K562 (cell line): ENCODE measurements at regions not wholly inside any gene's neighbourhood (a gene's known extent, or its start where the extent isn't known, plus 50 kb on each side); places are given as distances from the start of the nearest gene placed in this dataset.
"Not testable (repeated sequence)": the region's sequence is repeated elsewhere in the genome, so short reads cannot be mapped to it uniquely, and the experiment has no call there.

ENCODE experiments used
- ATAC-seq: fragments of 200-7000 bp; cut with Tn5 transposase; 3 replicates; pipeline ENCODE4 v1.9.1; 2020; ENCODE audit warnings: moderate library complexity
- BruUV-seq: library from RNA; stranded (reverse); fragments of 400-500 nt; replicated peaks from 2 replicates; lab custom pipeline; 2021; lab: Mats Ljungman, UMichigan
- CTCF ChIA-PET: fragments of 300-600 bp; formaldehyde crosslinking; extraction: SDS; loops from one replicate; lab custom pipeline; 2021; ENCODE audit warnings: low intra/inter-chr PET ratio; lab: Yijun Ruan, JAX
- POLR2A ChIA-PET: fragments of 300-600, 350-650 bp; sonication (Branson Sonifier 250); formaldehyde crosslinking; extraction: SDS; loops from one replicate; lab custom pipeline; 2021; ENCODE audit warnings: antibody characterized with exemption, inconsistent platforms; lab: Yijun Ruan, JAX
- DNase-seq, 4 experiments: peaks; one replicate each; pipeline versions ENCODE4 v3.0.0 to v3.0.0-alpha.2; 2011 to 2018; ENCODE audit warnings: low spot score in 3 of 4, mixed read lengths in 3 of 4; ENCODE audit errors: extremely low read depth in 1 of 4
- FAIRE-seq: peaks from 2 replicates; lab custom pipeline; 2011; peaks lifted over from hg19 to GRCh38; lab: Jason Lieb, UNC
- H2AFZ ChIP-seq: 2 replicates; pipeline ENCODE4 v1.6.0; 2011; ENCODE audit warnings: low read depth, low read length, control low read depth, inconsistent platforms
- H3K27ac ChIP-seq: fragments of 200-600 bp; 3 replicates; pipeline ENCODE4 v1.8.0; 2011; ENCODE audit warnings: low read depth, mild to moderate bottlenecking, control low read depth, inconsistent platforms, low read length, moderate library complexity, mixed read lengths; ENCODE audit errors: extremely low read depth
- H3K27me3 ChIP-seq, 2 experiments: fragments of 300-600 bp in 1 of 2; 2 replicates in 1 of 2; 3 replicates in 1 of 2; pipeline versions ENCODE4 v1.6.0 to v1.8.0; 2011; ENCODE audit warnings: inconsistent platforms in 2 of 2, low read length in 2 of 2, mild to moderate bottlenecking in 1 of 2, mixed read lengths in 1 of 2, moderate library complexity in 1 of 2; ENCODE audit not compliant: control insufficient read depth in 2 of 2, insufficient read depth in 2 of 2
- H3K36me3 ChIP-seq: fragments of 300-600 bp; 3 replicates; pipeline ENCODE4 v1.8.0; 2011; ENCODE audit warnings: mild to moderate bottlenecking, low read length, inconsistent platforms; ENCODE audit not compliant: control insufficient read depth, insufficient read depth
- H3K4me1 ChIP-seq, 2 experiments: fragments of 200-600 bp in 1 of 2; replicated peaks in 1 of 2; 2 replicates in 1 of 2; 3 replicates in 1 of 2; pipeline versions ENCODE4 v1.5.1 to v1.8.0; 2011; ENCODE audit warnings: inconsistent platforms in 2 of 2, low read length in 2 of 2, mild to moderate bottlenecking in 1 of 2, mixed read lengths in 1 of 2, moderate library complexity in 1 of 2; ENCODE audit not compliant: control insufficient read depth in 2 of 2, insufficient read depth in 2 of 2
- H3K4me2 ChIP-seq: 2 replicates; pipeline ENCODE4 v1.6.1; 2011; ENCODE audit warnings: low read length, control low read depth, inconsistent platforms, mixed read lengths; ENCODE audit not compliant: insufficient read depth
- H3K4me3 ChIP-seq: fragments of 200-600 bp; sonication (generic), shearing (Covaris generic); 2 replicates; pipeline ENCODE4 v1.5.1; 2016; ENCODE audit warnings: control low read depth, inconsistent platforms
- H3K79me2 ChIP-seq: fragments of 200-600 bp; 3 replicates; pipeline ENCODE4 v1.8.0; 2011; ENCODE audit warnings: low read length, inconsistent platforms; ENCODE audit not compliant: control insufficient read depth, insufficient read depth
- H3K9ac ChIP-seq, 2 experiments: 2 replicates each; pipeline versions ENCODE4 v1.6.0 to v1.6.1; 2011; ENCODE audit warnings: low read depth in 2 of 2, low read length in 2 of 2, control low read depth in 1 of 2, inconsistent platforms in 1 of 2, mild to moderate bottlenecking in 1 of 2, mixed read lengths in 1 of 2; ENCODE audit not compliant: insufficient read depth in 1 of 2
- H3K9me1 ChIP-seq: one replicate; pipeline ENCODE4 v1.6.0; 2011; ENCODE audit warnings: inconsistent platforms, mild to moderate bottlenecking, low read length, moderate library complexity; ENCODE audit not compliant: control insufficient read depth, insufficient read depth
- H3K9me3 ChIP-seq: replicated peaks from 2 replicates; pipeline ENCODE4 v1.5.1; 2011; ENCODE audit warnings: low read depth, low read length, inconsistent platforms; ENCODE audit not compliant: control insufficient read depth, insufficient read depth
- H4K20me1 ChIP-seq: replicated peaks from 2 replicates; pipeline ENCODE4 v1.6.1; 2011; ENCODE audit warnings: low read length, inconsistent platforms, mixed read lengths; ENCODE audit not compliant: control insufficient read depth, insufficient read depth
- CHD4 ChIP-seq: fragments of 200-600 bp; sonication (generic); IDR thresholded peaks from 3 replicates; pipeline ENCODE4 v1.6.1; 2012; ENCODE audit warnings: low read depth, mild to moderate bottlenecking, mixed read lengths, low read length, inconsistent platforms; ENCODE audit not compliant: insufficient read depth, insufficient replicate concordance, poor library complexity, severe bottlenecking
- NFIX ChIP-seq: fragments of 250-450 bp; sonication (Bioruptor Pico); IDR thresholded peaks from 2 replicates; pipeline ENCODE4 v1.4.0; 2020; ENCODE audit warnings: low read depth, mild to moderate bottlenecking, moderate library complexity
- TCF7L2 ChIP-seq: fragments of 150-350 bp; IDR thresholded peaks from 2 replicates; pipeline ENCODE4 v1.6.1; 2016; ENCODE audit warnings: low read depth, mild to moderate bottlenecking, low read length, moderate library complexity
- XRCC3 ChIP-seq: fragments of 450-650 bp; IDR thresholded peaks from 2 replicates; pipeline ENCODE4 v1.6.1; 2017; ENCODE audit warnings: mild to moderate bottlenecking, moderate library complexity
- ZNF778 ChIP-seq: fragments of 450-650 bp; formaldehyde crosslinking; IDR thresholded peaks from 2 replicates; pipeline ENCODE4 v1.4.0; 2020; ENCODE audit warnings: mild to moderate bottlenecking, moderate library complexity
- WGBS: fragments of 100-300 bp; shearing (Covaris generic); methylation state at CpG from one replicate; pipeline ENCODE4 v1.1.6; 2016; ENCODE audit warnings: low coverage, mixed read lengths; ENCODE audit not compliant: insufficient coverage; ENCODE audit errors: missing lambda C conversion rate; 5-methylcytosine and 5-hydroxymethylcytosine counted together
- in situ Hi-C: fragments of 300-500 bp; cut with MboI; formaldehyde crosslinking; loops from 4 replicates; pipeline ENCODE4 v1.15.0; 2018; ENCODE audit warnings: inconsistent platforms, mixed read lengths
- intact Hi-C: fragments of 100-400 bp; cut with micrococcal nuclease; formaldehyde crosslinking; loops from 2 replicates; pipeline ENCODE4 v1.14.2; 2022
- TF ChIP-seq, protein P1 (sequence below): sonication (generic); formaldehyde crosslinking; IDR thresholded peaks from 2 replicates; pipeline ENCODE4 v1.4.0; 2020; ENCODE audit warnings: mild to moderate bottlenecking, missing genetic modification reagents

DNA sequence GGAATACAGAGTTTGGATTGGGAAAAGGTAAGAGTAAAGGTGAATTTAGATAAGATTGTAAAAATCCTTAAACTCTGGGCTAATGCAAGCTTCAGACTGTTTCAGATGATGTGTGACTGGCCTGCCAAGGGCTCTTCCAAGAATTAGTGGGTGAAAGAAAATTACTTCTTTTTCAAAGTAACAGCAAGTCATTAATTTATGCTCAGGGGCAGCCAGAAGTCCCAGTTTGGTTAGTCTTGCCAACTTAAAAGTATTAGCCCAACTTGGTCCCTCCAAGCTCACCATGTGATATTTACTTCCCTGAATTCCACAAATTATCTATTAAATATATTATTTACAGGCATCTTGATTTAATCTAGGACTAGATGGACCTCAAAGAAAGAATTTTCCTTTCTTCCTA, 947.8 kb downstream of the NR2F1-AS1 start:
- Histone ChIP-seq H3K9me3 (peaks cover 2% of the 10 kb centered on the region; the same call in 1 of the 2 replicates), H2AFZ (no peak overlapping the region), H3K27ac (no peak overlapping the region), H3K27me3 (no peaks in the 10 kb centered on the region)
- in situ Hi-C loops, result no loop called here
- TF ChIP-seq ZNF778, result no peak
- TF ChIP-seq TCF7L2, result no peak
- TF ChIP-seq NFIX (CRISPR knock-in tag), result no peak
- TF ChIP-seq XRCC3, result no peak
- no peak for TF ChIP-seq CHD4
- TF ChIP-seq, protein P1, sequence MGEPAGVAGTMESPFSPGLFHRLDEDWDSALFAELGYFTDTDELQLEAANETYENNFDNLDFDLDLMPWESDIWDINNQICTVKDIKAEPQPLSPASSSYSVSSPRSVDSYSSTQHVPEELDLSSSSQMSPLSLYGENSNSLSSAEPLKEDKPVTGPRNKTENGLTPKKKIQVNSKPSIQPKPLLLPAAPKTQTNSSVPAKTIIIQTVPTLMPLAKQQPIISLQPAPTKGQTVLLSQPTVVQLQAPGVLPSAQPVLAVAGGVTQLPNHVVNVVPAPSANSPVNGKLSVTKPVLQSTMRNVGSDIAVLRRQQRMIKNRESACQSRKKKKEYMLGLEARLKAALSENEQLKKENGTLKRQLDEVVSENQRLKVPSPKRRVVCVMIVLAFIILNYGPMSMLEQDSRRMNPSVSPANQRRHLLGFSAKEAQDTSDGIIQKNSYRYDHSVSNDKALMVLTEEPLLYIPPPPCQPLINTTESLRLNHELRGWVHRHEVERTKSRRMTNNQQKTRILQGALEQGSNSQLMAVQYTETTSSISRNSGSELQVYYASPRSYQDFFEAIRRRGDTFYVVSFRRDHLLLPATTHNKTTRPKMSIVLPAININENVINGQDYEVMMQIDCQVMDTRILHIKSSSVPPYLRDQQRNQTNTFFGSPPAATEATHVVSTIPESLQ (CRISPR knock-in tag), result no peak
- TF ChIP-seq, all 486 proteins: peak for 0
- Histone ChIP-seq H3K9me1 (no peaks in the 10 kb centered on the region), H3K4me3 (no peak overlapping the region), H3K4me2 (no peak overlapping the region), H4K20me1 (no peaks in the 10 kb centered on the region), H3K9ac (no peak overlapping the region), H3K36me3 (no peaks in the 10 kb centered on the region), H3K4me1 (no peaks in the 10 kb centered on the region), H3K79me2 (no peaks in the 10 kb centered on the region)
- CTCF ChIA-PET, result no interaction called here
- ATAC-seq (no peak), DNase-seq (no peak), FAIRE-seq (no peak)
- POLR2A ChIA-PET, result no interaction called here
- intact Hi-C loops, result no loop called here
- no TSS peak for BruUV-seq

DNA sequence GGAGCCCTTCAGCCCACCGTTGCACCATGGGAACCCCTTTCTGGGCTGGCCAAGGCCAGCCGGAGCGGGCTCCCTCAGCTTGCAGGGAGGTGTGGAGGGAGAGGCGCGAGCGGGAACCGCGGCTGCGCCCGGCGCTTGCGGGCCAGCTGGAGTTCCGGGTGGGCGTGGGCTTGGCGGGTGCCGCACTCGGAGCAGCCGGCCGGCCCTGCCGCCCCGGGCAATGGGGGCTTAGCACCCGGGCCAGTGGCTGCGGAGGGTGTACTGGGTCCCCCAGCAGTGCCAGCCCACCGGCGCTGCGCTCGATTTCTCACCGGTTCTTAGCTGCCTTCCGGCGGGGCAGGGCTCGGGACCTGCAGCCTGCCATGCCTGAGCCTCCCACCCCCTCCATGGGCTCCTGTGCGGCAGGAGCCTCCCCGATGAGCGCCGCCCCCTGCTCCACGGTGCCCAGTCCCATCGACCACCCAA, 949.8 kb downstream of the NR2F1-AS1 start:
- H3K4me2 ChIP-seq, H3K36me3 ChIP-seq, intact Hi-C loops, H3K27ac ChIP-seq, DNase-seq, H3K9me3 ChIP-seq, H3K9me1 ChIP-seq, H3K4me3 ChIP-seq, CTCF ChIA-PET, in situ Hi-C loops, H3K4me1 ChIP-seq, H3K9ac ChIP-seq, BruUV-seq, H3K27me3 ChIP-seq, POLR2A ChIA-PET, H3K79me2 ChIP-seq, ATAC-seq, H2AFZ ChIP-seq, H4K20me1 ChIP-seq, FAIRE-seq: not testable (repeated sequence)
- 9% methylated on average over 17 of the region's 37 CpGs for WGBS
